AG09309 (cell line): ENCODE measurements at regions not wholly inside any gene's neighbourhood (a gene's known extent, or its start where the extent isn't known, plus 50 kb on each side); places are given as distances from the start of the nearest gene placed in this dataset.

Source experiments
- DNase-seq: peaks from one replicate; pipeline ENCODE4 v3.0.0-alpha.2; 2010; ENCODE audit warnings: low read depth
- H3K4me3 ChIP-seq: 2 replicates; pipeline ENCODE4 v1.5.1; 2011; ENCODE audit warnings: mild to moderate bottlenecking, low read depth, low read length, moderate library complexity; ENCODE audit not compliant: control insufficient read depth
- TF ChIP-seq, protein P1 (sequence below): IDR thresholded peaks from 2 replicates; pipeline ENCODE4 v1.5.1; 2011; ENCODE audit warnings: mild to moderate bottlenecking, low read depth, low read length, inconsistent platforms; ENCODE audit not compliant: insufficient read depth, control insufficient read depth; ENCODE audit errors: missing control alignments

DNA sequence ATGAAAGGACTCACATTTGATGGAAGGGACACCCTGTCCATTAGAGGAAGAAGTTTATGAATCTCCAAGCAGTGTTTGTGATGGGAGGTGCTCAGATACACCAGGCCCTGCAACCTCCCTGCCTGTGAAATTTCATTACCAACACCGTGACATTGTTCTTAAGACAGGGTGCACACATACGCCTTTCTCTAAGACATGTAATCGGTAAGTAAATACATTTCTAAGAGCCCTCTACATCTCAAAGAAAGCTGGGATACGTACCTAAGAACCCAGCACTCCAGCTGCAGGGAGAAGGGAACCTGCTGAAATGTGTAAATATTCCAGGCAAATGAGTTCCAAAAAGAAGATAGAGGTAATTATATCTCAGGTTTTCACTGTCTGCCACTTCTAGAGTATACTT is 125.0 kb upstream of the APC start:
- DNase-seq: no peak
- TF ChIP-seq, protein P1, sequence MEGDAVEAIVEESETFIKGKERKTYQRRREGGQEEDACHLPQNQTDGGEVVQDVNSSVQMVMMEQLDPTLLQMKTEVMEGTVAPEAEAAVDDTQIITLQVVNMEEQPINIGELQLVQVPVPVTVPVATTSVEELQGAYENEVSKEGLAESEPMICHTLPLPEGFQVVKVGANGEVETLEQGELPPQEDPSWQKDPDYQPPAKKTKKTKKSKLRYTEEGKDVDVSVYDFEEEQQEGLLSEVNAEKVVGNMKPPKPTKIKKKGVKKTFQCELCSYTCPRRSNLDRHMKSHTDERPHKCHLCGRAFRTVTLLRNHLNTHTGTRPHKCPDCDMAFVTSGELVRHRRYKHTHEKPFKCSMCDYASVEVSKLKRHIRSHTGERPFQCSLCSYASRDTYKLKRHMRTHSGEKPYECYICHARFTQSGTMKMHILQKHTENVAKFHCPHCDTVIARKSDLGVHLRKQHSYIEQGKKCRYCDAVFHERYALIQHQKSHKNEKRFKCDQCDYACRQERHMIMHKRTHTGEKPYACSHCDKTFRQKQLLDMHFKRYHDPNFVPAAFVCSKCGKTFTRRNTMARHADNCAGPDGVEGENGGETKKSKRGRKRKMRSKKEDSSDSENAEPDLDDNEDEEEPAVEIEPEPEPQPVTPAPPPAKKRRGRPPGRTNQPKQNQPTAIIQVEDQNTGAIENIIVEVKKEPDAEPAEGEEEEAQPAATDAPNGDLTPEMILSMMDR: no peak
- H3K4me3 ChIP-seq: no peak overlapping the region

DNA sequence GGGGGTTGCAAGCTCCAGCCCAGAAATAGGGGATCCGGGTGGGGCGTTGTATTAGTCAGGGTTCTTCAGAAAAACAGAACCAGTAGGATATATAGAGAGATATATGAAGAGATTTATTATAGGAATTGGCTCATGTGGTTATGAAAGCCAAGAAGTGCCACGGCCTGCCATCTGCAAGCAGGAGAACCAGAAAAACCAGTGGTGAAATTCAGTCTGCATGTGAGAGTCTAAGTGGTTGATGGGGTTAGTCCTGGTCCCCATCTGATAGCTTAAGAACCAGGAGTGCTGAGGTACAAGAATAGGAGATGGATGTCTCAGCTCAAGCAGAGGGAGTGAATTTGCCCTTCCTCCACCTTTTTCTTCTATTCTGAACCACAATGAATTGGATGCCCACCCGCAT is 123.4 kb upstream of the APC start:
- H3K4me3 ChIP-seq: no peak overlapping the region
- DNase-seq: no peak
- TF ChIP-seq, protein P1: no peak

DNA sequence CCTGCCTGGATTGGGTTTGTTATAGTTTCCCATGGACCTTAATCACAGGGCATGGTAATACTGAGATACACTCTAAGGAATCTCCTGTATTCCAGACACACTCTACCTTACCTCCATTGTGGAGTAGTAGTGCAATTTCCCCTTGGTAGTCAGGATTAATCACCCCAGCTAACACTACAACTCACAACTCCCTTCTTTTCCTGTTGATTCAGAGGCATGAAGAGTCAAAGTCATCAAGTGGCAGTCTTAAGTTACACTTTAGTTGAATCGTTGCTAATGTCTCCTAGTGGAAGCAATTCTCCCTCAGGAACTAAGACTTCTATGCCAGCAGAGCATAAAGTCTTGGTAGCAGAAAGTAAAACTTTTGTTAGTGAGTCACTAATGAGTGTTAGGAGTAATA is 122.7 kb upstream of the APC start:
- DNase-seq: no peak
- H3K4me3 ChIP-seq: no peak overlapping the region
- TF ChIP-seq, protein P1: no peak

DNA sequence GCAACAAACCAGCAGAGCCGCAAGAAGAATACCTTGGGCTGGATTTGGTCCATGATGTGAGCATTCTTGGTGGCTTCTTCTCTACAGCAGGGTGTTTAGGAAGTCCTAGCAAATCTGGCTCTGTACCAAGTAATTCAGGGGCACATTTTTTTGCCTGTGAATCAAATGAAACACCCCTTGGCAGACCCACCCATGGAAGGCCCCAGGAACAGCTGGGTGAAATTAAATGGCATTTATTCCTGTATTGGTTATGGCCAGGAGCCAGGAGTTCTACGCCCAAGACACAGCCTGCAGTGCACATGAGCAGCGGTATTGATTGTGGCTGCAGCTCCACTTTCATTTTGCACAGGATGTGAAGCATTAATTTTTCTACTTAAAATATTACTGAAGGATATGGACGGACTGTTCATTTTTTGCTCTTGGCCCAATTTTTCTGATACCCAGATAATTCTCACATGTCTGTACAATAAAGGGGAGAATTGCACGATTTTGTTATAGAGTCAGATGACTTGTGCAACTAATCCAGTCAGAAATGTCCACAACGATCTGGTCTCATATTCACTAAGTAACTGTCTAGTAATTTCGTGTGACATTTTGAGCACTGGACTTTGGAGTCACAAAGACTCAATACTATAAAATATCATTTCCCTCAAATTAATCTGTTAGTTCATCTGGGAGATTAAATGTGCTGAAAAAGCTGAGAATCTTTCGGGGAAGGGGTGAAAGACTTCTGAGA is 120.7 kb upstream of the APC start:
- H3K4me3 ChIP-seq: no peak overlapping the region
- no peak for DNase-seq
- TF ChIP-seq, protein P1: no peak

DNA sequence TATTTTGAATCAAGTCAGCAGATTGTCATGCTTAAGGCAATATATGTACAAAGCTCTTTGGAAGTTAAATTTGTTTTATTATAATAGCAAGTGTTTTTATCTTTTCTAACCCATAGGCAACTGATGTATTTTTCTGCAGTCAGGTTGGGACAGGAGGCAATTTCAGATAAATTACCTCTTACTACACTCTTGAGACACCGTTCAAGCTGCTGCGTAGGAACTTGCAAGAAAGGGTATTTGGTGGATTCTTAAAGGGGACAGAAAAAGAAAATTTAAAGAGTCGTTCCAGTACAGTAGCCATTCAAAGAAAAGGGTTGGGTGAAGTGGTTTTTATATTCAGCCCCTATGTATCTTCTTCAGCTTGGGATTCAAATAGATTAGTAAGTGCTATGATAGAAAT is 112.4 kb upstream of the APC start:
- TF ChIP-seq, protein P1: no peak
- H3K4me3 ChIP-seq: no peak overlapping the region

DNA sequence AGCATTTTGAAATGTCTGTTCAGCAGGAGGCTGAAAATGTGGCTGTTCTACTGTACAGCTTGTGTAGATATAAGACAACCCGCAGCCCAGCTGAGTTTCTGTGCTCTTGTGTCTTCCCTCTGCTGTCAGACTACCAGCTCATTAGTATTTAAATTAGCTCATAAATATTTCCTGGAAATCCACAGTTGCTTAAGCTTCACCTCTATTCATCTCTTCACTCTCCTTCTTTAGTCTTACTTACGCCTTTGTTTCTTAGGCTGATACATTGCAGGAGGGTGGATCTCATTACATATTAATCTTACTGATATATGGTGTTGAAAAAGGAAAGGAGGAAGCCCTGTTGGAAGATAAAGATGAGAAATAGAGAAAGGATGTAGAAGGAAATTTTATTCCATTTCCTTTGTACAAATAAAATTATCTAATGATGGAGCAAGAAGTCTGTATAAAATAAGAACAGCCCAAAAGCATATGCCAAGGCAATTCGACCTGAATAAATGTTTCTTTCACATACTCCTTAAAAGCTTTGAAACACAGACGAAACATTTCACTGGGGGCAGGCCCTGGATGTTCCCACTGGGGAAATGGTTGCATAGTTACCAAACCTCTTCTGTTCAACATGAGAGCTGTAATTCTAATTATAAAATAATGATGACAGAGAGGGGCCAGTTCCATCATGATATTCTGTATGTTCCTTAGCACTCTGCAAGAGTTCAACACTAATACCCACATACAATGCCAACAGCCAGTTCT is 111.8 kb upstream of the APC start:
- H3K4me3 ChIP-seq: no peak overlapping the region
- TF ChIP-seq, protein P1: no peak
- DNase-seq: no peak

More for the DNA sequence above, 112.4 kb upstream of the APC start:
- DNase-seq: no peak
